HG03469 (cell line): ENCODE measurements at regions not wholly inside any gene's neighbourhood (a gene's known extent, or its start where the extent isn't known, plus 50 kb on each side); places are given as distances from the start of the nearest gene placed in this dataset.
"Not testable (repeated sequence)": the region's sequence is repeated elsewhere in the genome, so short reads cannot be mapped to it uniquely, and the experiment has no call there.

Experiments used
- ATAC-seq: cut with Tn5 transposase; IDR thresholded peaks from one replicate; pipeline ENCODE4 v1.9.1; 2021; ENCODE audit warnings: mild to moderate bottlenecking, moderate library complexity, moderate number of reproducible peaks; ENCODE audit not compliant: unreplicated experiment

- ATAC-seq = no peak
Measured at GRCh38 chr4:120636120-120636630, 286.4 kb downstream of the PRDM5 start.

- ATAC-seq = no peak
Measured at GRCh38 chr4:120633810-120634209, 288.7 kb downstream of the PRDM5 start.

GRCh38 chr4:120630427-120630826 lies 292.1 kb downstream of the PRDM5 start:
- ATAC-seq = no peak

GRCh38 chr4:120629546-120630108 lies 292.9 kb downstream of the PRDM5 start:
- ATAC-seq = no peak

GRCh38 chr4:120622601-120623000 lies 299.9 kb downstream of the PRDM5 start:
- no peak for ATAC-seq

- ATAC-seq = no peak
Measured at GRCh38 chr4:120617171-120617570, 305.4 kb downstream of the PRDM5 start.

- ATAC-seq = no peak
Measured at GRCh38 chr4:120616041-120616440, 306.5 kb downstream of the PRDM5 start.

GRCh38 chr4:120613778-120614177 lies 308.7 kb downstream of the PRDM5 start:
- no peak for ATAC-seq

GRCh38 chr4:120611092-120611491 lies 311.4 kb downstream of the PRDM5 start:
- no peak for ATAC-seq

- no peak for ATAC-seq
Measured at GRCh38 chr4:120591038-120591437, 331.5 kb downstream of the PRDM5 start.

- no peak for ATAC-seq
Measured at GRCh38 chr4:120589787-120590186, 332.7 kb downstream of the PRDM5 start.

GRCh38 chr4:120568731-120569130 lies 353.8 kb downstream of the PRDM5 start:
- no peak for ATAC-seq

- ATAC-seq = no peak
Measured at GRCh38 chr4:120561648-120562047, 360.9 kb downstream of the PRDM5 start.

GRCh38 chr4:120557372-120557771 lies 365.2 kb downstream of the PRDM5 start:
- ATAC-seq = no peak

- ATAC-seq = no peak
Measured at GRCh38 chr4:120555058-120555457, 367.5 kb downstream of the PRDM5 start.

- no peak for ATAC-seq
Measured at GRCh38 chr4:120554086-120554485, 368.4 kb downstream of the PRDM5 start.

GRCh38 chr4:120550624-120551220 lies 371.8 kb downstream of the PRDM5 start:
- ATAC-seq = not testable (repeated sequence)

GRCh38 chr4:120549011-120549570 lies 373.4 kb downstream of the PRDM5 start:
- no peak for ATAC-seq

- no peak for ATAC-seq
Measured at GRCh38 chr4:120545391-120545790, 377.1 kb downstream of the PRDM5 start.

- ATAC-seq = no peak
Measured at GRCh38 chr4:120544838-120545237, 377.7 kb downstream of the PRDM5 start.

- no peak for ATAC-seq
Measured at GRCh38 chr4:120540625-120541024, 381.9 kb downstream of the PRDM5 start.

- ATAC-seq = no peak
Measured at GRCh38 chr4:120536884-120537283, 385.6 kb downstream of the PRDM5 start.
